ENCODE measurements at regions not wholly inside any gene's neighbourhood (a gene's known extent, or its start where the extent isn't known, plus 50 kb on each side); places are given as distances from the start of the nearest gene placed in this dataset.

DNA sequence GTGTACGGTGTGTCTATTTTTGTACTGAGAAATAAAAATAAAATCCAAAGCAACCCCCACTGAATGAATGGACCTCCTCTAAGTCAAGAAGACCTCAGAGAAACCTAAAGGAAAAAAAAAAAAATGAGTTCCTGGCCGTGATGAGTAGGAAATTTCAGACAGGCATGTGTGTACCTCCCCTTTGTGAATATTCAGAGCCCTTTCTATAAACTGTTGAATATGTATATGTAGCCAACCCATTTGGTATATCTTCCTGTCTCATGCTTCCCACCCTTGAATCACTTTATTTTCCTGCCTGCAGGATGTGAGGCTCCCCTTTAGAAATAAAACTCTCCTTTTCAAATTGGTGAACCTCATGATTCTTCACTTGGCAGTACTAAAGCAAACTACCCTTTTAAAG, 887.8 kb upstream of the NCAM2 start:
- TF ChIP-seq, protein P1, sequence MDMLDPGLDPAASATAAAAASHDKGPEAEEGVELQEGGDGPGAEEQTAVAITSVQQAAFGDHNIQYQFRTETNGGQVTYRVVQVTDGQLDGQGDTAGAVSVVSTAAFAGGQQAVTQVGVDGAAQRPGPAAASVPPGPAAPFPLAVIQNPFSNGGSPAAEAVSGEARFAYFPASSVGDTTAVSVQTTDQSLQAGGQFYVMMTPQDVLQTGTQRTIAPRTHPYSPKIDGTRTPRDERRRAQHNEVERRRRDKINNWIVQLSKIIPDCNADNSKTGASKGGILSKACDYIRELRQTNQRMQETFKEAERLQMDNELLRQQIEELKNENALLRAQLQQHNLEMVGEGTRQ (CRISPR knock-in tag; IDR thresholded peaks at IDR 0.05): no peak
- TF ChIP-seq, protein P2, sequence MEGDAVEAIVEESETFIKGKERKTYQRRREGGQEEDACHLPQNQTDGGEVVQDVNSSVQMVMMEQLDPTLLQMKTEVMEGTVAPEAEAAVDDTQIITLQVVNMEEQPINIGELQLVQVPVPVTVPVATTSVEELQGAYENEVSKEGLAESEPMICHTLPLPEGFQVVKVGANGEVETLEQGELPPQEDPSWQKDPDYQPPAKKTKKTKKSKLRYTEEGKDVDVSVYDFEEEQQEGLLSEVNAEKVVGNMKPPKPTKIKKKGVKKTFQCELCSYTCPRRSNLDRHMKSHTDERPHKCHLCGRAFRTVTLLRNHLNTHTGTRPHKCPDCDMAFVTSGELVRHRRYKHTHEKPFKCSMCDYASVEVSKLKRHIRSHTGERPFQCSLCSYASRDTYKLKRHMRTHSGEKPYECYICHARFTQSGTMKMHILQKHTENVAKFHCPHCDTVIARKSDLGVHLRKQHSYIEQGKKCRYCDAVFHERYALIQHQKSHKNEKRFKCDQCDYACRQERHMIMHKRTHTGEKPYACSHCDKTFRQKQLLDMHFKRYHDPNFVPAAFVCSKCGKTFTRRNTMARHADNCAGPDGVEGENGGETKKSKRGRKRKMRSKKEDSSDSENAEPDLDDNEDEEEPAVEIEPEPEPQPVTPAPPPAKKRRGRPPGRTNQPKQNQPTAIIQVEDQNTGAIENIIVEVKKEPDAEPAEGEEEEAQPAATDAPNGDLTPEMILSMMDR (IDR thresholded peaks at IDR 0.05 in 2 of 3, conservative IDR thresholded peaks at IDR 0.05 in 1 of 3; ENCODE audit: insufficient read depth in 2 of 3, low read depth in 1 of 3, low read length in 3 of 3): no peak
- no peak for TF ChIP-seq TAF1 (IDR thresholded peaks at IDR 0.05; ENCODE audit: control insufficient read depth, extremely low read depth, insufficient read depth, low read length, severe bottlenecking)
- TF ChIP-seq NR3C1 (CRISPR knock-in tag; IDR thresholded peaks at IDR 0.05): no peak
- TF ChIP-seq, protein P3, sequence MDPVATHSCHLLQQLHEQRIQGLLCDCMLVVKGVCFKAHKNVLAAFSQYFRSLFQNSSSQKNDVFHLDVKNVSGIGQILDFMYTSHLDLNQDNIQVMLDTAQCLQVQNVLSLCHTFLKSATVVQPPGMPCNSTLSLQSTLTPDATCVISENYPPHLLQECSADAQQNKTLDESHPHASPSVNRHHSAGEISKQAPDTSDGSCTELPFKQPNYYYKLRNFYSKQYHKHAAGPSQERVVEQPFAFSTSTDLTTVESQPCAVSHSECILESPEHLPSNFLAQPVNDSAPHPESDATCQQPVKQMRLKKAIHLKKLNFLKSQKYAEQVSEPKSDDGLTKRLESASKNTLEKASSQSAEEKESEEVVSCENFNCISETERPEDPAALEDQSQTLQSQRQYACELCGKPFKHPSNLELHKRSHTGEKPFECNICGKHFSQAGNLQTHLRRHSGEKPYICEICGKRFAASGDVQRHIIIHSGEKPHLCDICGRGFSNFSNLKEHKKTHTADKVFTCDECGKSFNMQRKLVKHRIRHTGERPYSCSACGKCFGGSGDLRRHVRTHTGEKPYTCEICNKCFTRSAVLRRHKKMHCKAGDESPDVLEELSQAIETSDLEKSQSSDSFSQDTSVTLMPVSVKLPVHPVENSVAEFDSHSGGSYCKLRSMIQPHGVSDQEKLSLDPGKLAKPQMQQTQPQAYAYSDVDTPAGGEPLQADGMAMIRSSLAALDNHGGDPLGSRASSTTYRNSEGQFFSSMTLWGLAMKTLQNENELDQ (CRISPR knock-in tag; IDR thresholded peaks at IDR 0.05; ENCODE audit: borderline replicate concordance): no peak
- no peak for TF ChIP-seq TARDBP (IDR thresholded peaks at IDR 0.05)
- no peak for TF ChIP-seq ELF1 (tag; IDR thresholded peaks at IDR 0.05)
- TF ChIP-seq, protein P4, sequence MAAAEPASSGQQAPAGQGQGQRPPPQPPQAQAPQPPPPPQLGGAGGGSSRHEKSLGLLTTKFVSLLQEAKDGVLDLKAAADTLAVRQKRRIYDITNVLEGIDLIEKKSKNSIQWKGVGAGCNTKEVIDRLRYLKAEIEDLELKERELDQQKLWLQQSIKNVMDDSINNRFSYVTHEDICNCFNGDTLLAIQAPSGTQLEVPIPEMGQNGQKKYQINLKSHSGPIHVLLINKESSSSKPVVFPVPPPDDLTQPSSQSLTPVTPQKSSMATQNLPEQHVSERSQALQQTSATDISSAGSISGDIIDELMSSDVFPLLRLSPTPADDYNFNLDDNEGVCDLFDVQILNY (CRISPR knock-in tag; IDR thresholded peaks at IDR 0.05): no peak
- TF ChIP-seq SRF (CRISPR knock-in tag; IDR thresholded peaks at IDR 0.05): no peak
- TF ChIP-seq, protein P5, sequence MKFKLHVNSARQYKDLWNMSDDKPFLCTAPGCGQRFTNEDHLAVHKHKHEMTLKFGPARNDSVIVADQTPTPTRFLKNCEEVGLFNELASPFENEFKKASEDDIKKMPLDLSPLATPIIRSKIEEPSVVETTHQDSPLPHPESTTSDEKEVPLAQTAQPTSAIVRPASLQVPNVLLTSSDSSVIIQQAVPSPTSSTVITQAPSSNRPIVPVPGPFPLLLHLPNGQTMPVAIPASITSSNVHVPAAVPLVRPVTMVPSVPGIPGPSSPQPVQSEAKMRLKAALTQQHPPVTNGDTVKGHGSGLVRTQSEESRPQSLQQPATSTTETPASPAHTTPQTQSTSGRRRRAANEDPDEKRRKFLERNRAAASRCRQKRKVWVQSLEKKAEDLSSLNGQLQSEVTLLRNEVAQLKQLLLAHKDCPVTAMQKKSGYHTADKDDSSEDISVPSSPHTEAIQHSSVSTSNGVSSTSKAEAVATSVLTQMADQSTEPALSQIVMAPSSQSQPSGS (CRISPR knock-in tag; IDR thresholded peaks at IDR 0.05): no peak
- TF ChIP-seq NBN (IDR thresholded peaks at IDR 0.05; ENCODE audit: low read depth): no peak
- TF ChIP-seq HLTF (IDR thresholded peaks at IDR 0.05): no peak
- no peak for TF ChIP-seq ZKSCAN3 (CRISPR knock-in tag; IDR thresholded peaks at IDR 0.05)
- TF ChIP-seq PYGO2 (tag; IDR thresholded peaks at IDR 0.05): no peak

All from K562 (cell line).